ENCODE measurements at regions not wholly inside any gene's neighbourhood (a gene's known extent, or its start where the extent isn't known, plus 50 kb on each side); places are given as distances from the start of the nearest gene placed in this dataset.

DNA sequence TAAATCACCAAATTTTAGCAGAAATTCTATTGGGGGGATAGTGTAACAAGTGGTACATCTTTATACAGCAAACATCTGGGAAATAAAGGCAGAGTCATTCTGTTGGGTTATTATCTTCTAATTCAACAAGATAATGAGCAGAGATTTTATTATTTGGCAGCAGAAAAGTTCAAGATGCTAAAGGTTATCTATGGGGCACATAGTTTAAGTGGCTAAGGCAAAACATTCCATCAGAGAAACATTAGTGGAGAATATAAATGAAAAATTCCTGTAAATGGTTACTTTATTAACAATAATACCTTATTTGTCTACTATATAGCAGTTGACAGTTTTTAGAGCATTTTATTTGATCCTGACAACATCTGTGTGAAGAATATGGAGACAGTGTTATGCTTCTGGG lies 815.7 kb downstream of the NCAM2 start:
- Mint-ChIP-seq H3K4me3 (no peak overlapping the region), H3K27ac (no peak overlapping the region), H3K36me3 (no peaks in the 10 kb centered on the region), H3K27me3 (ENCODE audit: low read depth in 3 of 3) (no peaks in the 10 kb centered on the region), H3K9me3 (peaks cover 0 to 4% (median 0%) of the 10 kb centered on the region in 7 donors), H3K4me1 (no peaks in the 10 kb centered on the region)
- Histone ChIP-seq H4K20me1 (ENCODE audit: insufficient read depth, low read length) (no peaks in the 10 kb centered on the region), H3K4me3 (replicated peaks in 1 of 3; ENCODE audit: low read depth in 2 of 3, low read length in 3 of 3) (no peak overlapping the region), H3K79me2 (ENCODE audit: insufficient read depth, low read length) (no peaks in the 10 kb centered on the region), H3K27me3 (ENCODE audit: control insufficient read depth in 2 of 2, insufficient read depth in 2 of 2, low read length in 2 of 2) (no peaks in the 10 kb centered on the region), H3K4me1 (ENCODE audit: control insufficient read depth in 1 of 2, insufficient read depth in 2 of 2, low read length in 2 of 2) (no peaks in the 10 kb centered on the region), H3K9ac (ENCODE audit: insufficient read depth, low read length, poor library complexity, severe bottlenecking) (no peak overlapping the region), H3K9me3 (replicated peaks in 1 of 2; ENCODE audit: control insufficient read depth in 1 of 2, insufficient read depth in 1 of 2, low read length in 2 of 2) (no peaks in the 10 kb centered on the region), H3K27ac (ENCODE audit: low read depth in 1 of 2, low read length in 2 of 2) (no peak overlapping the region), H2AFZ (ENCODE audit: insufficient read depth, low read depth, low read length, poor library complexity, severe bottlenecking) (no peak overlapping the region), H3K36me3 (replicated peaks in 1 of 2; ENCODE audit: control insufficient read depth in 1 of 2, insufficient read depth in 2 of 2, low read length in 2 of 2) (no peaks in the 10 kb centered on the region), H3K4me2 (replicated peaks; ENCODE audit: extremely low read depth, low read length, poor library complexity, severe bottlenecking) (no peak overlapping the region)
- intact Hi-C loops (cut with micrococcal nuclease): no loop called here
- TF ChIP-seq, protein P1, sequence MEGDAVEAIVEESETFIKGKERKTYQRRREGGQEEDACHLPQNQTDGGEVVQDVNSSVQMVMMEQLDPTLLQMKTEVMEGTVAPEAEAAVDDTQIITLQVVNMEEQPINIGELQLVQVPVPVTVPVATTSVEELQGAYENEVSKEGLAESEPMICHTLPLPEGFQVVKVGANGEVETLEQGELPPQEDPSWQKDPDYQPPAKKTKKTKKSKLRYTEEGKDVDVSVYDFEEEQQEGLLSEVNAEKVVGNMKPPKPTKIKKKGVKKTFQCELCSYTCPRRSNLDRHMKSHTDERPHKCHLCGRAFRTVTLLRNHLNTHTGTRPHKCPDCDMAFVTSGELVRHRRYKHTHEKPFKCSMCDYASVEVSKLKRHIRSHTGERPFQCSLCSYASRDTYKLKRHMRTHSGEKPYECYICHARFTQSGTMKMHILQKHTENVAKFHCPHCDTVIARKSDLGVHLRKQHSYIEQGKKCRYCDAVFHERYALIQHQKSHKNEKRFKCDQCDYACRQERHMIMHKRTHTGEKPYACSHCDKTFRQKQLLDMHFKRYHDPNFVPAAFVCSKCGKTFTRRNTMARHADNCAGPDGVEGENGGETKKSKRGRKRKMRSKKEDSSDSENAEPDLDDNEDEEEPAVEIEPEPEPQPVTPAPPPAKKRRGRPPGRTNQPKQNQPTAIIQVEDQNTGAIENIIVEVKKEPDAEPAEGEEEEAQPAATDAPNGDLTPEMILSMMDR (IDR thresholded peaks at IDR 0.05): no peak
- DNase-seq: no peak

DNA sequence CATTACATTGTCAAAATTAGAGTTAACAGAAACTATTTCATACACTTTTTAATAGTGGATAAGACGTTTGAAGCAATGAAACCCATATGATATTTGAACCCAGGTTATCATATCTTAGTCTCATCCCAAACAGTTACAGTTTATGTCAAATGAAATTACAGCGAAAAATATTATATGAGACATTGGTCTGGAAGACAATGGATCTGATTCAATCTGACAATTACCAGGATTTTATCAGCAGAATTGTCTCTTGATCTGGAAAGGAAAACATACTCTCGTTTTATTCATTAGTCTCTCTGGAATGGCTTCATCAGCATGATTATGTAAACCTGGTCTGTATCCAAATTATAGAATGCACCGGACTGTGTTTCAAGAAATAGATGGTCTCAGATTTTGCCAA lies 818.6 kb downstream of the NCAM2 start:
- Mint-ChIP-seq H3K36me3 (no peaks in the 10 kb centered on the region), H3K9me3 (peaks cover 0 to 6% (median 2%) of the 10 kb centered on the region in 7 donors), H3K27me3 (ENCODE audit: low read depth in 3 of 3) (no peaks in the 10 kb centered on the region), H3K4me1 (no peaks in the 10 kb centered on the region), H3K4me3 (no peak overlapping the region), H3K27ac (no peak overlapping the region)
- intact Hi-C loops (cut with micrococcal nuclease): no loop called here
- no peak overlapping the region for H2AFZ ChIP-seq (ENCODE audit: insufficient read depth, low read depth, low read length, poor library complexity, severe bottlenecking)
- DNase-seq: no peak
- H3K27me3 ChIP-seq (ENCODE audit: control insufficient read depth in 2 of 2, insufficient read depth in 2 of 2, low read length in 2 of 2): no peaks in the 10 kb centered on the region
- no peaks in the 10 kb centered on the region for H3K79me2 ChIP-seq (ENCODE audit: insufficient read depth, low read length)
- H3K36me3 ChIP-seq (replicated peaks in 1 of 2; ENCODE audit: control insufficient read depth in 1 of 2, insufficient read depth in 2 of 2, low read length in 2 of 2): no peaks in the 10 kb centered on the region
- TF ChIP-seq, protein P1 (IDR thresholded peaks at IDR 0.05): no peak
- H3K4me2 ChIP-seq (replicated peaks; ENCODE audit: extremely low read depth, low read length, poor library complexity, severe bottlenecking): no peak overlapping the region
- no peak overlapping the region for H3K9ac ChIP-seq (ENCODE audit: insufficient read depth, low read length, poor library complexity, severe bottlenecking)
- H3K4me1 ChIP-seq (ENCODE audit: control insufficient read depth in 1 of 2, insufficient read depth in 2 of 2, low read length in 2 of 2): no peaks in the 10 kb centered on the region
- WGBS (ENCODE audit: insufficient coverage): no CpG with 5 or more reads among the region's 4 CpGs
- no peaks in the 10 kb centered on the region for H4K20me1 ChIP-seq (ENCODE audit: insufficient read depth, low read length)
- no peaks in the 10 kb centered on the region for H3K9me3 ChIP-seq (replicated peaks in 1 of 2; ENCODE audit: control insufficient read depth in 1 of 2, insufficient read depth in 1 of 2, low read length in 2 of 2)
- H3K4me3 ChIP-seq (replicated peaks in 1 of 3; ENCODE audit: low read depth in 2 of 3, low read length in 3 of 3): no peak overlapping the region
- no peak overlapping the region for H3K27ac ChIP-seq (ENCODE audit: low read depth in 1 of 2, low read length in 2 of 2)
